ENCODE measurements at regions not wholly inside any gene's neighbourhood (a gene's known extent, or its start where the extent isn't known, plus 50 kb on each side); places are given as distances from the start of the nearest gene placed in this dataset.
"Not testable (repeated sequence)": the region's sequence is repeated elsewhere in the genome, so short reads cannot be mapped to it uniquely, and the experiment has no call there.

DNA sequence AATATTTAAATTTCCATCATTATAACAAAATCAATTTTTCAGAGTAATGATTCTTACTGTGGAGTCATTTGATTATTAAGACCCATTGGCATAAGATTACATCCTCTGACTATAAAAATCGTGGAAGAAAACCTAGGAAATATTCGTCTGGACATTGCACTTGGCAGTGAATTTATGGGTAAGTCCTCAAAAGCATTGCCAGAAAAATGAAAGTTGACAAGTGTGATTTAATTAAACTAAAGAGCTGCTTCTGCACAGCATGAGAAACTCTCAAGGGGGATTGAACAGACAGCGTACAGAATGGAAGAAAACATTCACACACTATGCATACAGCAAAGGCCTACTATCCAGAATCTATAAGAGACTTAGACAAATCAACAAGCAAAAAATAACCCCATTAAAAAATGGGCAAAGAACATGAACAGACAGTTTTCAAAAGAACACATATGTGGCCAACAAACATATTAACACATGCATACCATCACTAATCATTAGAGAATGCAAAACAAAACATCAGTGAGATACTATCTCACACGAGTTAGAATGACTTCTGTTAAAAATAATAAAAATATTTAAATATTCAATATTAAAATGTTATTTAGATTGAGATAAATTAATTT is 111.4 kb downstream of the CCDC74A start:
- intact Hi-C loops (cut with micrococcal nuclease): not testable (repeated sequence)

DNA sequence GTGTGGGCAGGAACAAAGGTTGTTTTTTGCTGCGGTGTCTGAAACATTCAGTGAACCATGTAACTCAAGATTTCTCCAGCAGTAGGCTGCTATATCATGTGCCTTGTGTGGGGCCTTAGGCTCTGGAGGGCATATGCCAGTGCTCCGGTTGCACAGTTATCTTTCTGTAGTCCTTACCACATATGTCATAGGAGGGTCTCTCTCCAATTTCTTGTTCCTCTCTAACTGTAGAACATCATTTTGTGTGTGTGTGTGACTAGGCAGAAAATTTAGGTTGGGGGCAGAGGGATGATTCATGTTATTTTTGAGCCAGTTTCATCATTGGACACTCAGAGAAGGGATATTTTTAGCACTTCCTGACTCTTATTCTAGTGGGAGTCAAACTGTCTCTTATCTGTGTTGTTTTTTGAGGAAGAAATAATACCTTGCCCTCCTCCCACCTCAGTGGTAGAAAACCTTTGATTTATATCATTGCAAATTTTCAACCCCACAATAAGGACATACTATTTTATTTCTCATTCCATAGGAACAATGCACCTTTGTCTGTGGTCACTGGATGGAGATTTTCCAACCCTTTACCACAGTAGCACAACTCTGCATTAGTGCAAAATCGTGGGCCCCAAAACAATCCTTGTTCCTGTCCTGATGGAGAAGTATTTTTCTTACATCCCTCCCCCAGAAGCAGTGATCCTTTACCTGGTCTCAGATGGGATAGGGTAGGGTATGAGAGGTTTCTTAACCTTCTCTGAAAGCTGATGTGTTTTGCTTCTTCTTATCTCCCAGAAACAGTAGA is 113.9 kb downstream of the CCDC74A start:
- intact Hi-C loops (cut with micrococcal nuclease): no loop called here

- intact Hi-C loops (cut with micrococcal nuclease): not testable (repeated sequence)
Measured at GRCh38 chr2:131643180-131643579, 115.5 kb downstream of the CCDC74A start.

DNA sequence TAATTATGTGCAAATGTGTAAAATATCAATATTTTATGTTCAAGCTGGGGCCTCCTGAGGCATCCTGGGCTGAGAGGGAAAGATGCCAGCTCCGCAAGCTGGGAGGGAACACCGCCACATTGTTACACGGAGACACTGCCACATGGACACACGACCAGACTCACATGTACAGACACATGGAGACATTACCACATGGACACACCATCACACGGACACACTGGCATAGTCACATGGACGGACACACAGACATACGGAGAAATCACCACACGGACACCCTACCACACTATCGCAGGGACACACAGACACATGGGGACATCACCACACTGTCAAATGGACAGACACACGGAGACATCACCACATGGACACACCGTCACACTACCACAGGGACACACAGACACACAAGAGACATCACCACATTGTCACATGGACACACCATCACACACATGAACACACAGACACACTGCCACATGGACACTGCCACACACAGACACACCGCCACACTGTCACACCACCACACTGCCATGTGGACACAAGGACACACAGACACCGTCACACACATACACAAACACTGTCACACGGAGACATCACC is 117.6 kb downstream of the CCDC74A start:
- intact Hi-C loops (cut with micrococcal nuclease): no loop called here

DNA sequence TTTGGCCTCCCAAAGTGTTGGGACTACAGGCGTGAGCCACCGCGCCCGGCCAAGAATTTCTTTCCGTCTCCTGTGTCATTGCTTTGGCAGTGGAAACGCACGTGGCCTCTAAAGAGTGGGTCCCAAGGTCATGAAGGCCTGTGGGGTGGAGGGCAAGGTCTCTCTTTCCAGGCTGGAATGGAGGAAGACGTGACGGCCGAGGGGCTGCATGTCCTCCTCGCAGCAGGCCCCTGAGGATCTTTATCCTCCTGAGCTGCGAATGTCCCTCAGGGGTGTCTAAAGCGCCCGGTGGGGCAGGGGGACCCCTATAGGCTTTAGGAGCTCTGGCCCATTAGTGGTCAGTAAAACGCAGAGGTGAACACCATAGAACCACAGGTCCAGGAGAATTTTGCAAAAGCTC is 118.5 kb downstream of the CCDC74A start:
- intact Hi-C loops (cut with micrococcal nuclease): not testable (repeated sequence)

DNA sequence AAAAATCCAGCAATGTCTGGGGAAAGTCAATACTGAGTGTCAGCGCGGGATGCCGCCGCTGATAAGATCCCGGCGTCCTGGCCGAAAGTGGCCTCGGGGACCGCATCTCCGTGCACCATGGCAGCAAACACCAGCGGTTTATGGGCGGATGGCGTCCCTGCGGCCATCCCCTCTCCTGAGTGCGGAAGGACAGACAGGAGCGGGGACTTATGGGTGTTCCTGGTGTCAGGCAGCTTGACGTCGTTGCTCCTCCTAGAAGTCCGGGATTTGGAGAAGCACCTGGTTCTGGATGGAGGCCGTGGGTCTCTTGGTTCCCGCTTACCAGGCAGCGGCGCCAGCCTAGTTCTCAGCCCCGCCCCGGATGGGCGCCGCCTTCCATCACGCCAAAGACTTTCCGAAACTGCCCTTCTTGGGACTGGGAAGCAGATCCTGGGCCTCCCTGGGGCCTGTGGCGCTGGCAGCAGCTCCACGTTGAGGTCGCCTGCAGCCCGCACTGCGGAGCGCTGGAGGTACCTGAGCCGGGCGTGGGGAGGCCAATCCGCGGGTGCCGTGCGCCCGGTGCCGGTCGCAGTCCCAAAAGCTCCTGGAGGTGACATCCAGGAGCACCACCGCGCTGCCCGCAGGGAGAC is 119.1 kb downstream of the CCDC74A start:
- intact Hi-C loops (cut with micrococcal nuclease): no loop called here

- intact Hi-C loops (cut with micrococcal nuclease): not testable (repeated sequence)
Measured at GRCh38 chr2:131648565-131648964, 120.9 kb downstream of the CCDC74A start.

DNA sequence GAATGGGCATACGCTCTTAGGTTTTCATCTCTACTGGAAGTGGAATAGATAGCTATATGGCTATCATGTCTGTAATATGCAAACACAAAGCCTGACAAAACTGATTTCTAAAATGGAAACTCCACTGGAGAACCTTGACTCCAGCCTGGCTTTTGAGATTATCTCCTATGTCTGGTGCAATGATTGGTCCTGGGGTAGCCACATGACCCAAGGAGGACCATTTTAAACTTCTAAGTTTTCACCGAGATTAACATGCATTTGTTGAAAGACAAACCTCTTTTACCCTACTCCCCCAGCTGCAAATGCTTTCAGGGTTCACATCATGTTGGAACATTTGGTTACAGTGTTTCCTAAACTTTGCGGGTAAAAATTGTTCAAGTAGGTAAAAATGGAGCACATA is 124.6 kb downstream of the CCDC74A start:
- intact Hi-C loops (cut with micrococcal nuclease): not testable (repeated sequence)

DNA sequence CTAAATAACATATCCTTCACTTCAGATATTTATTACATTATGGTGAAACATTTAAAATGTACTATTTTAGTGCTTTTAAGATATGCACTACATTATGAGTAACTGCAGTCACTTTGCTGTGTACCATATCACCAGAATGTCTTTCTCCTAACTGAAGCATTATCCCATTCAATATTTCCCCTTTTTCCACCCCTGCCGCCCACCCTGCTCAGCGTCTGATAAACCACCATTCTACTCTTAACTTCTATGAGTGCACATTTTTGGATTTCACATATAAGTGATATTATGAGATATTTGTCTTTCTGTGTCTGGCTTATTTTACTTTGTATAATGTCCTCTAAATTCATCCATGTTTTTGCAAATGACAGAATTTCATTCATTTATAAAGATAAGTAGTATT is 126.4 kb downstream of the CCDC74A start:
- intact Hi-C loops (cut with micrococcal nuclease): not testable (repeated sequence)

GRCh38 chr2:131656816-131657633 is 129.3 kb downstream of the CCDC74A start:
- intact Hi-C loops (cut with micrococcal nuclease): no loop called here

DNA sequence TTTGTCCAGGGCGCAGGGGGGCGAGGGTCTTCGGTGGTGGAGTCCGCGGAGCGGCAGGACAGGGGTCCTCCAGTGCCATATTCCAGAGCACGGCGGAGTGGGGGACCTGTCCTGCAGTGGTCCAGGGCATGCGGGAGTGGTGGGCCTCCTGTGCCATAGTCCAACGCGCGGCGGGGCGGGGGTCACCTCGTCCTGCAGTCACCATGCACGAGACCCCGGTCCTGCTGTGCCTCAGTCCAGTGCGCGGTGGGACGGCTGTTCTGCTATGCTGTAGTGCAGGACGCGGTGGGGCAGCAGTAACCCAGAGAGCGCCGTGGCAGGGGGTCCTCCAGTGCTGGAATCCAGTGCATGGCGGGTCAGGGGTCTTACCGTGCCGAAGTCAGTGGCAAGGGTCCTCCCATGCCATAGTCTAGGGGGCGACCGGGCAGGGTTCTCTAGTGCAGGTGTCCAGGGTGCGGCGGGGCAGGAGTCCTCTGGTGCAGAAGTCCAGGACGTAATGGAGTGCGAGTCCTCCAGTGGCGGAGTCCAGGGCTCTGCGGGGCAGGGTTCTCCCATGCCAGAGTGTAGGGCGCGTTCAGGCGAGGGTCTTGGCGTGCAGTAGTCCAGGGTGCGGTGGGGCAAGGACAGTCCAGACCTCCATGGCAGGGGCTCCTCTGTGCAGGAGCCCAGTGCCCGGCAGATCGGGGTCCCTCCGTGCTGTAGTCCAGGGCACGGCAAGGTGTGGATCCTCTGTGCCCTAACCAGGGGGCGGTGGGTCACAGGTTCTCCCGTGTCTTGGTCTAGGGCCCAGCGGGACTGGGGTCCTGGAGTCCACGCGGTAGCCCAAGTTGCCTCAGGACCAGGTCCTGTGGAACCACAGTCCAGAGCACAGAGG is 130.4 kb downstream of the CCDC74A start:
- intact Hi-C loops (cut with micrococcal nuclease): no loop called here

GRCh38 chr2:131658769-131659131 is 131.1 kb downstream of the CCDC74A start:
- intact Hi-C loops (cut with micrococcal nuclease): no loop called here

DNA sequence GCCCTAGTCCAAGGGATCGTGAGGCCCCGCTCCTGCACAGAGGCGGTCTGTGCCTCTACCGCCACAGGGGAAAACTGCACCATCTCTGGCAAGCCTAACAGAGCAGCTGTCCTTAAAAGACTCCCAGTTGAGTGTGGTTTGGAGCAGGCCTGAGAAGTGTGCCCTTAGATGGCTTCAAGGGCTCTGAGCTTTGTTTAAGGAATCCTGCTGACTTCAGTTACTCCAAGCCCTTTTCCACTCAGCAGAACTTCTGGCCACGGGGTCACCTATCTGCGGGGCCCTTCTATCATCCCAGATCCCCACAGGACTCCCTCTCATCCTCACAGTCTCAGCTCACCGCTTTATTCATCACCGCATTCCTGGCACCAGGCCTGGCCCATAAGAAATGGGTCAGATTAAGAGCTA is 131.5 kb downstream of the CCDC74A start:
- intact Hi-C loops (cut with micrococcal nuclease): no loop called here

DNA sequence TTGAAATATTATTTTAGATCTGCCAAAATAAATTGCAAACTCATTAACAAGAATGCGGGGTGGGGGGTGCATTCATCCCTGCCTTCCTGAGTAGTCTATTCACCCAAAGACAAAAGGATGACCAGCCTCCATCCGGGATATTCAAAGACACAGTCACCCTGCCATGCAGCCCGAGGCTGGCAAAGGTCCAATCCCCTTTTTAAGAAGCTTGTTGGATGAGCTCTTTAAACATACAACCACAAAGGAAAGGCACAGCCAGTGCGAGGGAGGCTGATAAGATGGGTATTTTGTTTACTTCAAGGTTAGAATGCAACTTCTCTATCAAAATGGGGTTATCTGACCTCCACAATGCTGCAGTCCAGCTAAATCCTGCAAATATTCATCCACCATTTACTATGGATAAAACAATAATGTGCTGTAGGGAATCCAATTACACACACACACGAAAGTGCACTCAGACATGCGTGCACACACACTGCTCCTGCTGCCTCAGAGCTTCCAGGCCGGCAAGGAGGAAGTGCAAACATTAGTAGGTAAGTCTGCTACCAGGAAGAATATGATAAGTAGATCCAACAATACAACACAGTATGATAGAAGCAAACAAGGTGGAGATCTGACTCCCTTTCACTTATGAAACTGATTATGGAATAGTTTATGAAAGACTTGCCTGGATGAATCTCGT is 133.6 kb downstream of the CCDC74A start:
- intact Hi-C loops (cut with micrococcal nuclease): not testable (repeated sequence)

GRCh38 chr2:131661884-131662535 is 134.3 kb downstream of the CCDC74A start:
- intact Hi-C loops (cut with micrococcal nuclease): not testable (repeated sequence)

DNA sequence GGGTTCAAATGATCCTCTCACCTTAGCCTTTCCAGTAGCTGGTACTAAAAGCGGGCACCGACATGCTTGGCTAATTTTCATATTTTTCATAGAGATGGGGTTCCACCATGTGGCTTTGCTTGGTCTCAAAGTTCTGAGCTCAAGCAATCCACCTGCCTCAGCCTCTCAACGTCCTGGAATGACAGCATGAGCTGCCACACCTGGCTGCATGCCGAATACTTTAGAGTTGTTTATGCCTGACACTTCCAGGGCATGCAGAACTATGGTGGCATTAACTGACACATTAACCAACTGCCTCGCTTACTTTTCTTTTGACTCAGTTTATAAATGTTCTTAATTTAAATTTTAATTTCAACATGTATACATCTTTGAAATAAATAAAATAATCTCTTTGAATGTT is 135.8 kb downstream of the CCDC74A start:
- intact Hi-C loops (cut with micrococcal nuclease): not testable (repeated sequence)

GRCh38 chr2:131665716-131666115 is 138.0 kb downstream of the CCDC74A start:
- intact Hi-C loops (cut with micrococcal nuclease): not testable (repeated sequence)

DNA sequence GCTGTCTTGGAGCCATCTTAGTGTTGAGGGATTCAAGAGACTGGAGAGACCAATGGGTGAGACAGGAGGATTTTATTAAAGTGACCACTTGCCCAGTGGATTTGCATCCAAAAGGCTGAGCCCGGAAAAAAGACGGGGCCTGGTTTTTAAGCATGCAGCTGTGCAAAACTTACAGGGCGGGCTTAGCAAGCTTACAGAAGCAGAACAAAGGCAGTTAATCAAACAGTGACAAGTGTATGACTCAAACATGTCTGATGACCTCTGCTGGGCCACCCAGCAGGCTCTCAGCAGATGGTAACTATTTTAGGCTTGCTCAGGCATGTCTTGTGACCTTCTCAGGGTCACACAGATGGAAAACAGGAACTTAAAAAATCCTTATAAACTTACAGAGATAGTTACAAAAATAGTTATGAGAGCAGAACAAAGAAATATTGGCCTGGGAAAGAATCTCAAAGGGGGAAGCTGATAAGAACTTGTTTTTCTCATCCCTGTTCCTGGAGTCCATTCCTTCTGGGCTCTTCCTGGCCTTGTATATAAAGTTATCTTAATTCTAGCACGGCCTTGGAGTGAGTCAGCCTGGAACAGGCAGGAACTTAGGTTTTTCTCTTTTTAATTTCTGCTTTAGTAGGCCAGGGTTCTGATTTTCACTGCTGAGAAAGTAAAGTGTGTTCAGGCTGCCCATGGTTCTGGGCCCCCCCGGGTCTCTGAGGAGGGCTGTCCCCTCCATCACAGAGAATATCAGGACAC is 141.3 kb downstream of the CCDC74A start:
- intact Hi-C loops (cut with micrococcal nuclease): not testable (repeated sequence)

Data from T-helper 1 cell treated with Interleukin-12 subunit alpha and Interleukin-12 subunit beta and Interleukin-4 antibody, amounts not matched to agents 30 ng/mL and 1 ng/mL, for 36 hours (primary cell).